HepG2 (cell line): ENCODE measurements at regions not wholly inside any gene's neighbourhood (a gene's known extent, or its start where the extent isn't known, plus 50 kb on each side); places are given as distances from the start of the nearest gene placed in this dataset.
A peak's percentile ranks its signal among the peaks of the same experiment; 100 is the strongest.

ENCODE experiments used
- ATAC-seq: fragments of 200-7000 bp; cut with Tn5 transposase; 3 replicates; pipeline ENCODE4 v1.9.1; 2020; ENCODE audit warnings: mild to moderate bottlenecking, moderate library complexity
- BruUV-seq: library from RNA; stranded (reverse); fragments of 400-500 nt; replicated peaks from 2 replicates; lab custom pipeline; 2021; lab: Mats Ljungman, UMichigan
- CTCF ChIA-PET: fragments of 300-600 bp; formaldehyde crosslinking; extraction: SDS; loops from one replicate; lab custom pipeline; 2021; ENCODE audit warnings: low total read pairs, inconsistent platforms, low intra/inter-chr PET ratio; lab: Yijun Ruan, JAX
- POLR2A ChIA-PET: fragments of 350-600 bp; sonication (Branson Sonifier 250); formaldehyde crosslinking; loops from one replicate; lab custom pipeline; 2020; ENCODE audit warnings: antibody characterized with exemption, inconsistent platforms; lab: Yijun Ruan, JAX
- DNase-seq: peaks from one replicate; pipeline ENCODE4 v3.0.0-alpha.2; 2015; ENCODE audit warnings: low spot score
- FAIRE-seq: peaks from 3 replicates; lab custom pipeline; 2011; peaks lifted over from hg19 to GRCh38; lab: Jason Lieb, UNC
- H2AFZ ChIP-seq: one replicate; pipeline ENCODE4 v1.6.1; 2011; ENCODE audit warnings: low read length, inconsistent platforms
- H3K27ac ChIP-seq: fragments of 300-600 bp; 3 replicates; pipeline ENCODE4 v1.8.0; 2011; ENCODE audit warnings: mixed run types, mild to moderate bottlenecking, mixed read lengths, low read length, inconsistent platforms; ENCODE audit not compliant: insufficient read depth; ENCODE audit errors: extremely low read length
- H3K27me3 ChIP-seq, 2 experiments: fragments of 200-600 bp in 1 of 2; 2 replicates in 1 of 2; 3 replicates in 1 of 2; pipeline versions ENCODE4 v1.6.0 to v1.8.0; 2011; ENCODE audit warnings: low read length in 2 of 2, mild to moderate bottlenecking in 2 of 2, moderate library complexity in 2 of 2, inconsistent platforms in 1 of 2; ENCODE audit not compliant: insufficient read depth in 2 of 2, control insufficient read depth in 1 of 2
- H3K36me3 ChIP-seq, 2 experiments: fragments of 200-600 bp in 1 of 2; replicated peaks in 1 of 2; 2 replicates in 1 of 2; 3 replicates in 1 of 2; pipeline versions ENCODE4 v1.5.1 to v1.8.0; 2011; ENCODE audit warnings: low read length in 2 of 2, inconsistent platforms in 1 of 2; ENCODE audit not compliant: insufficient read depth in 2 of 2, control insufficient read depth in 1 of 2
- H3K4me1 ChIP-seq: 2 replicates; pipeline ENCODE4 v1.5.1; 2012; ENCODE audit warnings: low read length, inconsistent platforms; ENCODE audit not compliant: insufficient read depth
- H3K4me2 ChIP-seq: 2 replicates; pipeline ENCODE4 v1.6.0; 2011; ENCODE audit warnings: low read depth, low read length, inconsistent platforms
- H3K4me3 ChIP-seq, 3 experiments: fragments of 200-600 bp in 1 of 3; sonication (generic), shearing (Covaris generic) in 1 of 3; replicated peaks in 1 of 3; 2 replicates each; pipeline ENCODE4 v1.5.1; 2011 to 2016; ENCODE audit warnings: low read length in 3 of 3, inconsistent platforms in 2 of 3, low read depth in 2 of 3, mild to moderate bottlenecking in 2 of 3, control low read depth in 1 of 3, mixed read lengths in 1 of 3; ENCODE audit not compliant: insufficient read depth in 1 of 3
- H3K79me2 ChIP-seq: one replicate; pipeline ENCODE4 v1.6.1; 2011; ENCODE audit warnings: low read length, inconsistent platforms; ENCODE audit not compliant: insufficient read depth
- H3K9ac ChIP-seq: 2 replicates; pipeline ENCODE4 v1.6.0; 2011; ENCODE audit warnings: mild to moderate bottlenecking, low read depth, low read length, inconsistent platforms; ENCODE audit not compliant: insufficient read depth
- H3K9me3 ChIP-seq: 2 replicates; pipeline ENCODE4 v1.5.1; 2012; ENCODE audit warnings: mild to moderate bottlenecking, low read length
- H4K20me1 ChIP-seq: 2 replicates; pipeline ENCODE4 v1.6.0; 2011; ENCODE audit warnings: inconsistent platforms, mild to moderate bottlenecking, low read length, moderate library complexity; ENCODE audit not compliant: insufficient read depth
- CBX1 ChIP-seq: IDR thresholded peaks from one replicate; pipeline ENCODE4 v1.6.1; 2016; ENCODE audit warnings: antibody characterized with exemption, low read depth
- ESRRA ChIP-seq: sonication (generic); formaldehyde crosslinking; IDR thresholded peaks from 2 replicates; pipeline ENCODE4 v1.5.1; 2020; ENCODE audit warnings: mild to moderate bottlenecking, low read depth, missing genetic modification reagents
- FOXO1 ChIP-seq: sonication (generic); formaldehyde crosslinking; IDR thresholded peaks from 2 replicates; pipeline ENCODE4 v1.4.0; 2020; ENCODE audit warnings: missing genetic modification reagents
- ISL2 ChIP-seq: sonication (generic); formaldehyde crosslinking; IDR thresholded peaks from 2 replicates; pipeline ENCODE4 v1.5.0; 2020; ENCODE audit warnings: missing genetic modification reagents
- STAT5B ChIP-seq: sonication (generic); formaldehyde crosslinking; IDR thresholded peaks from 2 replicates; pipeline ENCODE4 v1.4.0; 2020; ENCODE audit warnings: missing genetic modification reagents
- THAP11 ChIP-seq: IDR thresholded peaks from 2 replicates; pipeline ENCODE4 v1.6.1; 2016; ENCODE audit warnings: missing biosample characterization, missing genetic modification reagents
- ZFAT ChIP-seq: sonication (generic); formaldehyde crosslinking; conservative IDR thresholded peaks from 2 replicates; pipeline ENCODE4 v1.8.1; 2023; ENCODE audit warnings: missing genetic modification reagents, inconsistent platforms
- ZNF296 ChIP-seq: sonication (generic); formaldehyde crosslinking; conservative IDR thresholded peaks from 2 replicates; pipeline ENCODE4 v1.5.0; 2020; ENCODE audit warnings: mild to moderate bottlenecking, missing genetic modification reagents
- ZNF562 ChIP-seq: sonication (generic); formaldehyde crosslinking; IDR thresholded peaks from 2 replicates; pipeline ENCODE4 v1.8.0; 2022; ENCODE audit warnings: missing genetic modification reagents, borderline replicate concordance
- ZNF652 ChIP-seq: IDR thresholded peaks from 2 replicates; pipeline ENCODE4 v1.6.1; 2016; ENCODE audit warnings: low read depth, borderline replicate concordance
- ZSCAN21 ChIP-seq: sonication (generic); formaldehyde crosslinking; IDR thresholded peaks from 2 replicates; pipeline ENCODE4 v1.8.0; 2022; ENCODE audit warnings: mild to moderate bottlenecking, missing genetic modification reagents, moderate library complexity, borderline replicate concordance
- WGBS: methylation state at CpG from one replicate; pipeline ENCODE4 v1.1.6; 2017; ENCODE audit warnings: low lambda C conversion rate; 5-methylcytosine and 5-hydroxymethylcytosine counted together
- in situ Hi-C: cut with HindIII; loops from 2 replicates; pipeline ENCODE4 v1.10.0; 2017; ENCODE audit warnings: low pct_unique_long_range_greater_than_20kb; ENCODE audit not compliant: extremely low pct_ligation_motif_present
- intact Hi-C: fragments of 100-400 bp; cut with micrococcal nuclease; formaldehyde crosslinking; loops from one replicate; pipeline ENCODE4 v1.10.0; 2022; ENCODE audit not compliant: unreplicated experiment
- TF ChIP-seq, protein P1 (sequence below): sonication (generic); formaldehyde crosslinking; IDR thresholded peaks from 2 replicates; pipeline ENCODE4 v1.9.0; 2021; ENCODE audit warnings: mild to moderate bottlenecking, missing genetic modification reagents
- TF ChIP-seq, protein P2 (sequence below): sonication (generic); formaldehyde crosslinking; IDR thresholded peaks from 2 replicates; pipeline ENCODE4 v1.5.1; 2020; ENCODE audit warnings: missing genetic modification reagents, mild to moderate bottlenecking, borderline replicate concordance
- TF ChIP-seq, protein P3 (sequence below): sonication (generic); formaldehyde crosslinking; IDR thresholded peaks from 2 replicates; pipeline ENCODE4 v1.8.0; 2022; ENCODE audit warnings: mild to moderate bottlenecking, missing genetic modification reagents, borderline replicate concordance

DNA sequence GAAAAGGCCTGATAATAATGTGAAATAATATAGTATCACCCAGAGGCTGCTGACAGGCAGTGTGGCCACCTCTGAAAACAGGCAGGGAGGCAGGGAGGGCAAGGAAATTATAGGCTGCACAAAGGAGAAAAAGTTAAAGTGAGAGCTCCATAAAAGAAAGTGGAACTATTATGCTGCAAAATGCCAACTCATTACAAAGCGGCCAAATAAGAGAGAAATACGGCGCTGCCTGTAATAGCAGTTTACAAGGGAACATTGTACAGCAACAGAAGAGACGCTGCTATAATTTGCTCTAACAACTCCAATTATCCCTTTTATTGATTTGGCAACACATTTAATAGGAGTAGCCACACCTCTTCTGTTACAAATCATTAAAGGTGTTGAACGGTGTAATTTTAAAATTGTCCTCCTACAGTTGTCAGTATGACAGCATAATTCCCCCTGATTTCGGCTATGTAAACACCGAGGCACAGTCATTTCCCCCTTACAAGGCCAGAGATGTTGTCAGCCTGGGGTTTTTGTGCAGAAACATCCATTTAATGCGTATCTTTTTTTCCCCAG is 120.3 kb downstream of the MRM1 start:
- no peak overlapping the region for H3K9ac ChIP-seq
- H3K4me3 ChIP-seq: peak overlapping the region in 2 of 3 experiments; percentile 34 to 52; a peak in 3 of 6 replicates
- H3K27me3 ChIP-seq: peaks cover 3 to 33% of the 10 kb centered on the region in 2 experiments; a peak in 3 of 5 replicates
- H3K36me3 ChIP-seq: no peaks in the 10 kb centered on the region
- no peak for TF ChIP-seq ZNF562 (CRISPR knock-in tag)
- TF ChIP-seq CBX1: no peak
- TF ChIP-seq ZNF296 (CRISPR knock-in tag): no peak
- TF ChIP-seq, protein P1, sequence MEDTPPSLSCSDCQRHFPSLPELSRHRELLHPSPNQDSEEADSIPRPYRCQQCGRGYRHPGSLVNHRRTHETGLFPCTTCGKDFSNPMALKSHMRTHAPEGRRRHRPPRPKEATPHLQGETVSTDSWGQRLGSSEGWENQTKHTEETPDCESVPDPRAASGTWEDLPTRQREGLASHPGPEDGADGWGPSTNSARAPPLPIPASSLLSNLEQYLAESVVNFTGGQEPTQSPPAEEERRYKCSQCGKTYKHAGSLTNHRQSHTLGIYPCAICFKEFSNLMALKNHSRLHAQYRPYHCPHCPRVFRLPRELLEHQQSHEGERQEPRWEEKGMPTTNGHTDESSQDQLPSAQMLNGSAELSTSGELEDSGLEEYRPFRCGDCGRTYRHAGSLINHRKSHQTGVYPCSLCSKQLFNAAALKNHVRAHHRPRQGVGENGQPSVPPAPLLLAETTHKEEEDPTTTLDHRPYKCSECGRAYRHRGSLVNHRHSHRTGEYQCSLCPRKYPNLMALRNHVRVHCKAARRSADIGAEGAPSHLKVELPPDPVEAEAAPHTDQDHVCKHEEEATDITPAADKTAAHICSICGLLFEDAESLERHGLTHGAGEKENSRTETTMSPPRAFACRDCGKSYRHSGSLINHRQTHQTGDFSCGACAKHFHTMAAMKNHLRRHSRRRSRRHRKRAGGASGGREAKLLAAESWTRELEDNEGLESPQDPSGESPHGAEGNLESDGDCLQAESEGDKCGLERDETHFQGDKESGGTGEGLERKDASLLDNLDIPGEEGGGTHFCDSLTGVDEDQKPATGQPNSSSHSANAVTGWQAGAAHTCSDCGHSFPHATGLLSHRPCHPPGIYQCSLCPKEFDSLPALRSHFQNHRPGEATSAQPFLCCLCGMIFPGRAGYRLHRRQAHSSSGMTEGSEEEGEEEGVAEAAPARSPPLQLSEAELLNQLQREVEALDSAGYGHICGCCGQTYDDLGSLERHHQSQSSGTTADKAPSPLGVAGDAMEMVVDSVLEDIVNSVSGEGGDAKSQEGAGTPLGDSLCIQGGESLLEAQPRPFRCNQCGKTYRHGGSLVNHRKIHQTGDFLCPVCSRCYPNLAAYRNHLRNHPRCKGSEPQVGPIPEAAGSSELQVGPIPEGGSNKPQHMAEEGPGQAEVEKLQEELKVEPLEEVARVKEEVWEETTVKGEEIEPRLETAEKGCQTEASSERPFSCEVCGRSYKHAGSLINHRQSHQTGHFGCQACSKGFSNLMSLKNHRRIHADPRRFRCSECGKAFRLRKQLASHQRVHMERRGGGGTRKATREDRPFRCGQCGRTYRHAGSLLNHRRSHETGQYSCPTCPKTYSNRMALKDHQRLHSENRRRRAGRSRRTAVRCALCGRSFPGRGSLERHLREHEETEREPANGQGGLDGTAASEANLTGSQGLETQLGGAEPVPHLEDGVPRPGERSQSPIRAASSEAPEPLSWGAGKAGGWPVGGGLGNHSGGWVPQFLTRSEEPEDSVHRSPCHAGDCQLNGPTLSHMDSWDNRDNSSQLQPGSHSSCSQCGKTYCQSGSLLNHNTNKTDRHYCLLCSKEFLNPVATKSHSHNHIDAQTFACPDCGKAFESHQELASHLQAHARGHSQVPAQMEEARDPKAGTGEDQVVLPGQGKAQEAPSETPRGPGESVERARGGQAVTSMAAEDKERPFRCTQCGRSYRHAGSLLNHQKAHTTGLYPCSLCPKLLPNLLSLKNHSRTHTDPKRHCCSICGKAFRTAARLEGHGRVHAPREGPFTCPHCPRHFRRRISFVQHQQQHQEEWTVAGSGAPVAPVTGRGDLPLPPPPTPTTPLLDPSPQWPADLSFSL: no peak
- no peak for TF ChIP-seq ESRRA (CRISPR knock-in tag)
- TF ChIP-seq, protein P2, sequence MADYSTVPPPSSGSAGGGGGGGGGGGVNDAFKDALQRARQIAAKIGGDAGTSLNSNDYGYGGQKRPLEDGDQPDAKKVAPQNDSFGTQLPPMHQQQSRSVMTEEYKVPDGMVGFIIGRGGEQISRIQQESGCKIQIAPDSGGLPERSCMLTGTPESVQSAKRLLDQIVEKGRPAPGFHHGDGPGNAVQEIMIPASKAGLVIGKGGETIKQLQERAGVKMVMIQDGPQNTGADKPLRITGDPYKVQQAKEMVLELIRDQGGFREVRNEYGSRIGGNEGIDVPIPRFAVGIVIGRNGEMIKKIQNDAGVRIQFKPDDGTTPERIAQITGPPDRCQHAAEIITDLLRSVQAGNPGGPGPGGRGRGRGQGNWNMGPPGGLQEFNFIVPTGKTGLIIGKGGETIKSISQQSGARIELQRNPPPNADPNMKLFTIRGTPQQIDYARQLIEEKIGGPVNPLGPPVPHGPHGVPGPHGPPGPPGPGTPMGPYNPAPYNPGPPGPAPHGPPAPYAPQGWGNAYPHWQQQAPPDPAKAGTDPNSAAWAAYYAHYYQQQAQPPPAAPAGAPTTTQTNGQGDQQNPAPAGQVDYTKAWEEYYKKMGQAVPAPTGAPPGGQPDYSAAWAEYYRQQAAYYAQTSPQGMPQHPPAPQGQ: no peak
- no peak for TF ChIP-seq THAP11 (CRISPR knock-in tag)
- TF ChIP-seq ZNF652 (CRISPR knock-in tag): no peak
- TF ChIP-seq ZFAT (CRISPR knock-in tag): no peak
- TF ChIP-seq ISL2: no peak
- TF ChIP-seq FOXO1 (CRISPR knock-in tag): no peak
- TF ChIP-seq STAT5B (CRISPR knock-in tag): no peak
- no peak for TF ChIP-seq ZSCAN21
- TF ChIP-seq, protein P3, sequence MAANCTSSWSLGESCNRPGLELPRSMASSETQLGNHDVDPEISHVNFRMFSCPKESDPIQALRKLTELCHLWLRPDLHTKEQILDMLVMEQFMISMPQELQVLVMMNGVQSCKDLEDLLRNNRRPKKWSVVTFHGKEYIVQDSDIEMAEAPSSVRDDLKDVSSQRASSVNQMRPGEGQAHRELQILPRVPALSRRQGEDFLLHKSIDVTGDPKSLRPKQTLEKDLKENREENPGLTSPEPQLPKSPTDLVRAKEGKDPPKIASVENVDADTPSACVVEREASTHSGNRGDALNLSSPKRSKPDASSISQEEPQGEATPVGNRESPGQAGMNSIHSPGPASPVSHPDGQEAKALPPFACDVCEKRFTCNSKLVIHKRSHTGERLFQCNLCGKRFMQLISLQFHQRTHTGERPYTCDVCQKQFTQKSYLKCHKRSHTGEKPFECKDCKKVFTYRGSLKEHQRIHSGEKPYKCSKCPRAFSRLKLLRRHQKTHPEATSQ (CRISPR knock-in tag): no peak
- no peak overlapping the region for H2AFZ ChIP-seq
- ChIA-PET CTCF (no interaction called here), POLR2A (no interaction called here)
- H3K4me1 ChIP-seq: peaks cover 13% of the 10 kb centered on the region
- FAIRE-seq (no peak), DNase-seq (no peak), ATAC-seq (no peak)
- intact Hi-C loops: no loop called here
- H4K20me1 ChIP-seq: 0 out of 2 replicates have a peak, but pooled peaks cover 2% of the 10 kb centered on the region
- BruUV-seq: no TSS peak
- H3K9me3 ChIP-seq: no peaks in the 10 kb centered on the region
- WGBS: 71% methylated on average over 8 of the region's 8 CpGs
- peak overlapping the region; percentile 61 for H3K4me2 ChIP-seq
- H3K79me2 ChIP-seq: no peaks in the 10 kb centered on the region
- in situ Hi-C loops: no loop called here
- H3K27ac ChIP-seq: no peak overlapping the region
